VCaP (cell line): ENCODE measurements at regions not wholly inside any gene's neighbourhood (a gene's known extent, or its start where the extent isn't known, plus 50 kb on each side); places are given as distances from the start of the nearest gene placed in this dataset.

Source experiments
- H3K27ac ChIP-seq: fragments of 450-650 bp; 2 replicates; pipeline ENCODE4 v1.5.1; 2017
- TF ChIP-seq, protein P1 (sequence below): fragments of 450-650 bp; conservative IDR thresholded peaks from 2 replicates; pipeline ENCODE4 v1.5.1; 2017; ENCODE audit warnings: mild to moderate bottlenecking, moderate library complexity

DNA sequence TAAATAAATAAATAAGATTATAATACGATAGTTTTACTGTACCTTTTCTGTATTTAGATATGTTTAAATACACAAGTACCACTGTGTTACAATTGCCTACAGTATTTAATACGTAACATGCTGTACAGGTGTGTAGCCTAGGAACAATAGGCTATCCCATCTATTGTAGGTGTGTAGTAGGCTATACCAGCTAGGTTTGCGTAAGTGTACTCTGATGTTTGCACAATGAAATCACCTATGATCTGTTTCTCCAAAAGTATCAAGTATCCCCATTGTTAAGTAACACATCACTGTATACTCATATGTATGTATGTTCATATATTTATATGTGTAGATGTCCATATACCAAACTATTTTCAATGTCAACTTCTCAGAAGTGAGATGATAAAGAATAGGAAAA, 118.2 kb upstream of the RND3 start:
- TF ChIP-seq, protein P1, sequence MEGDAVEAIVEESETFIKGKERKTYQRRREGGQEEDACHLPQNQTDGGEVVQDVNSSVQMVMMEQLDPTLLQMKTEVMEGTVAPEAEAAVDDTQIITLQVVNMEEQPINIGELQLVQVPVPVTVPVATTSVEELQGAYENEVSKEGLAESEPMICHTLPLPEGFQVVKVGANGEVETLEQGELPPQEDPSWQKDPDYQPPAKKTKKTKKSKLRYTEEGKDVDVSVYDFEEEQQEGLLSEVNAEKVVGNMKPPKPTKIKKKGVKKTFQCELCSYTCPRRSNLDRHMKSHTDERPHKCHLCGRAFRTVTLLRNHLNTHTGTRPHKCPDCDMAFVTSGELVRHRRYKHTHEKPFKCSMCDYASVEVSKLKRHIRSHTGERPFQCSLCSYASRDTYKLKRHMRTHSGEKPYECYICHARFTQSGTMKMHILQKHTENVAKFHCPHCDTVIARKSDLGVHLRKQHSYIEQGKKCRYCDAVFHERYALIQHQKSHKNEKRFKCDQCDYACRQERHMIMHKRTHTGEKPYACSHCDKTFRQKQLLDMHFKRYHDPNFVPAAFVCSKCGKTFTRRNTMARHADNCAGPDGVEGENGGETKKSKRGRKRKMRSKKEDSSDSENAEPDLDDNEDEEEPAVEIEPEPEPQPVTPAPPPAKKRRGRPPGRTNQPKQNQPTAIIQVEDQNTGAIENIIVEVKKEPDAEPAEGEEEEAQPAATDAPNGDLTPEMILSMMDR: no peak
- no peak overlapping the region for H3K27ac ChIP-seq

DNA sequence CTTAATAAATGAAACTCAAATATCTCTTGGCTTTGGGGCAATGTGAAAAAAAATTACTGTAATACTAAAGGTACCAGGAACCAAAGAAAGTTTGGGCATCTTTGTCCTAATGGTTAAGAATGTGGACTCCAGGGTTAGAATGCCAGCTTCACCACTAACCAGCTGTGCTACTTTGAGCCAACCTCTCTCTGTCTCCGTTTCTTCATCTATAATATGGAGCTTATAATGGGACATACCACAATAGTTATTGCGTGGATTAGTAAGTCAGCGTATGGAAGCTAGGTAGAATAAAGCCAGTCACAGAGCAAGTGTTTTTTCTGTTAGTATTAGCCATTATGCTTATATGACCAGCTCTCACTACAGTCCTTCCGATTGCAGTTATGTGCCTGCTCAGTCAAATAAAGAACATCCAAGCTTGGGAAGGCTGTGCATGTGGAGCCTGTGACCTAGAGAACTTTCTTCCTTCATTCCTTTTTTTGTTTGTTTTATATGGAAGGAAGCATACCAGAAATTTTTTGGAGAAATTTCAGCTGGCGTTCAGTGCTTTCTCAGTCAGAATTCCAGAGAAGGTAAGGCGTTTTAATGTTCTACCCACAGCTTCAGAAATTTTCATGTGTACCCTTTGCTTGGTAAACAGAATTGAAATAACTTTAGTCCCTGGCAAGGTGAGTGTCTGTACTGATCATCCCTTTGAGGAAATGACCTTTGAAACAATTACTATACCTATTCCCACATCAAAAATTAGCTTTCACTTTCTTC, 114.0 kb upstream of the RND3 start:
- TF ChIP-seq, protein P1: no peak

DNA sequence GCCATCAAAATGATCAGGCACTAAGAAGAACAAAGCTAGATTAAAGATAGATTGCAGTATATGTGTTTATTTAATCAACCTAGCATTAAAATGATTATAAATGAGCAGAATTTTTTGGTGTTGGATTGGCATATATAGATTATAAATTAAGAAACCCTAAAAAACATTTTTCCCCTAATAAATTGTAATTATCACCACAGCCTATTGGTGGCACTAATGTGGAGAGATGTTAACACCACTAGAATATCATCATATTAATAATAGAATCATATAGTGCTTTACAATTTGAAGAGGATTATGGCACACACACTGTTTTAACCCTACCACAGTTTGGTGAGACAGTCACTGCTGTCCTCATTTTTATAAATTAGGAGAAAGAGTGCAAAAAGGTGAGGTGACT, 112.4 kb upstream of the RND3 start:
- no peak overlapping the region for H3K27ac ChIP-seq
- TF ChIP-seq, protein P1: no peak; the same call in 1 of the 2 replicates

More for the DNA sequence above, 114.0 kb upstream of the RND3 start:
- no peak overlapping the region for H3K27ac ChIP-seq

DNA sequence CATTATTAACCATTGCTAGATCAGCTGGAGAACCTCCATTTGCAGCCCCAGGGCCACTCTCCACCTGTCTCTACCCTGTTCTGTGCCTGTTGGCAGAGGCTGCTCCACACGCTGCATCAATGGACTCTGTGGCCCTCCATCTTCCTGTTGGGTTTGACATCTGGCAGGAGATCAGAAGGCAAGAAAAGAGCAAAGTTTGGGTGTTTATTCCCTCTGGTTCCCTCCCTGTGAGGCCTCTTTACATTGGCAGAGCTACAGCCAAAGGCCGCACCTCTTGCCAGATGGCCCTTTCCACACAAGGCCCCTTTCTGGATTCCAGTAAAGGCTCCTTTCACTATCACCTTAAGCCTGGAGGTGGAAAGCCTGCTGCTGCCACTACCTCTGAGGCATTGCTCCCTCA, 110.9 kb upstream of the RND3 start:
- TF ChIP-seq, protein P1: no peak
- H3K27ac ChIP-seq: no peak overlapping the region

DNA sequence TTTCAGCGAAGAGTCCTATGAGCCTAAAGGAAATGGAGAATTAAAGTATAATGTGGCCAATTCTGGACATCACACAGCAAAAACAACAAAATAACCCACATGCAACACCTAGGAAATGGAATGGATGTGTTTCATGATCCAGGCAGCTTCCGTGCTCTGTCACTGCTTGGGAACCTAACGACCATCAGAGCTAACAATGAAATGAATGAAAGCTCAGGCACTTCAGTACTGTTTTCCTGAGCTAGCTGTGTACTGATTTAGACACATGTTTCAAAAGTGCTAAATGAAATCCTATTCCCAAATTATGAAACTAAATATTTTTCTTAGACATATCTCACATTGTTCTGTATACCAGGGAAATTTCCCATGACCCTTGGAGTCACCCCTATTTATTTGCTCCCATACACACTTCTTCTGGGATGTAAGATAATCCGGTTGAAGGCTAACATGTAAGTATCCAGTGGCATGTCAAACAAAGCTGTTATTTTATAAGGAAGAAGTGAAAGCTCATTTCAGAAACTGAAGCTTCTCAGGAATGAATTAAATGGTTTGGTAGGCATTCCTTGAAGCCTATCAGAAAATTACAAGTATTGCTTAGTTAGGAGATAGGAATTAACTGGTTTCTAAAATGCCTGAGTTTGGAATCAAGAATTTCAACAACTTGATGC, 108.5 kb upstream of the RND3 start:
- no peak overlapping the region for H3K27ac ChIP-seq
- TF ChIP-seq, protein P1: no peak

DNA sequence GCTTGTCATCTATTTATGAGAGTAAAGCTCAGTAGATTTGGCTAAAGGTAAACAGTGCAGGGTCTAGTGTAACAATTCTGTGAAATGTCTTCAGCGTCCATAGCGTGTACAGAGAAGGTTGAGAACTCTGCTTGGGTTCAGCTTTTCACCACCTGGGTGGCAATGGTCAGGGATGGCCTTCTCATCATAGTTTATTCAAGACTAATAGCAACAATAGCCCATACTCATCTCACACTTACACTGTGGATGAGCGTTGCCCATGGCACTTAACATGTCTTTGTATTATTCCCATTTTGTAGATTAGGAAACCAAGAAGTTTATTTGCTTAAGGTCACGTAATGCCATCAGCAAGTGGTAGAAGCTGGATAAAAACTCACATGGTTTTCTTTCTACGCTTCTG, 106.8 kb upstream of the RND3 start:
- no peak overlapping the region for H3K27ac ChIP-seq
- TF ChIP-seq, protein P1: no peak

DNA sequence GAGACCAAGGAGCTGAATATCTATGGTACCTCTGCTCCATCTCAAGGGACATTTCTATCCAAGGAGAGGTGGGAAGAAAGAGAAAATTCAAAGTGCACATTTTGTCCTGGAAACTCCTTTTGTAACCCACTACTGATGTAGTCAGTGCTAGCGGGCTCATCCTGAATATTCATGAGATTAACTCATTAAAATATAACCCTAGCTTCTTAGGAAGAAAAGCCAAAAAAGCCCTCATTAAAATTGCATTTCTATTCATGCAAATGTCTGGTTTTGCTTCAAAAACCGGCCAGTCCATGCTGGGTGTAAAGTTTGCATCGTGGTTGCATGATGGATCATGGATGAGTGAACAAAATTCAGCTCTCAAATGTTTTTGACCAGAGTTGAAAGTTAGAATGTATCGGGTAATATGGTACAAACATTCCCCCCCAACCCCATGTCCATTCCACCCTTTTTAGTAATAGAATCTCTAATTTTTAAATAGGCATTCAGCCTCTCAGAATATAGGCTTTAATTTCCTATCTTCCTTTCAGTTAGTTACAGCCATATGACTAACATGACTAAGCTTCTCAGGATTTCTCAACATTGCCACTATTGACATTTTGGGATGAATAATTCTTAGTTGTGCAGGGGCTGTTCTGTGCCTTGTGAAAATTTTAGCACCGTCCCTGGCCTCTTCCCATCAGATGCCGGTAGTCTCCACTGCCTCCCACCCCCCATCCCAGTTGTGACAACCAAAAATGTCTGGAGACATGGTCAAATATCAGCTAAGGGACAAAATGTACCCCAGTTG, 104.2 kb upstream of the RND3 start:
- TF ChIP-seq, protein P1: no peak
- no peak overlapping the region for H3K27ac ChIP-seq
